ENCODE measurements at regions not wholly inside any gene's neighbourhood (a gene's known extent, or its start where the extent isn't known, plus 50 kb on each side); places are given as distances from the start of the nearest gene placed in this dataset.

DNA sequence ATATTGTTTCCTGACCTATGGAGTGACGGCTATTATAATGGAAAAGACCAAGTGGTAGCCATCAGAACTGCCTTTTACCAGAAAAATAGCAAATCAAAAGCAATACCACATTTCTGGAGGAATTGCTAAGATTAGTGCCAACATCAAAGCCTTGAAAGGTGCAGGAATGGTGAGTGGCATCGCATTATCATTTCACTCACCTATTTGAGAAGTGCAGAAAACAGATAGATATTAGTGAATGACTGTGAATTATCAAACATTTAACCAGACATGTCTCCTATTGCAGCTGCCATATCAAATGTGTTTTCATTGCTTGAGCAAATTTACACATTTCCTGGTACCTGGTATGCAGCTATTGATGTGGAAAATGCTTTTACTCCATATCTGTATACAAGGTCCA lies 1638.1 kb upstream of the PABPC4L start:
- FAIRE-seq (no peak), DNase-seq (ENCODE audit: insufficient read length, low spot score) (no peak)
- no peak for TF ChIP-seq POLR2A (IDR thresholded peaks at IDR 0.05; ENCODE audit: low read depth, low read length)
- TF ChIP-seq POLR2AphosphoS5 (IDR thresholded peaks at IDR 0.05; ENCODE audit: low read depth, low read length), result no peak
- TF ChIP-seq PAX5 (IDR thresholded peaks at IDR 0.05; ENCODE audit: insufficient read depth, low read length, severe bottlenecking), result no peak
- TF ChIP-seq SPI1 (IDR thresholded peaks at IDR 0.05; ENCODE audit: low read depth, low read length), result no peak
- no peak for TF ChIP-seq TAF1 (IDR thresholded peaks at IDR 0.05; ENCODE audit: low read depth, low read length)
- TF ChIP-seq POU2F2 (IDR thresholded peaks at IDR 0.05; ENCODE audit: low read depth, low read length), result no peak

DNA sequence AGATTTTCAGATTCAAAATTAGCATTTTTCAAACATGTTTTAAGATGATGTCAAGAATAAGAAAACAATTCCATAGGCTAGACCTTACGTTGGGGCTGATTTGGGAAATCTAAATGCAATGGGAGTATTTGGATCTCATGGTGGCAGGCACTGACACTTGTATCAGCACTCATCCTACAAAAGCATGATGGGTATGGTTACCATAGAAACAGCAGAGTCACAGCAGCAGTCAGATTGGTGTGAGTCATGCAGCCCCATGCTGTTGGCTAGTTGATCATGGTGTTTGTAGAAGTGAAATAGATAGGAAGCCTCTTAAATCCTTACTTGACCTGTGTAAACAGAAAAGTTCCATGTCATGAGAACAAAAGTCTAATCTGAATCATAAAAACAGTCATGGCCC lies 1637.3 kb upstream of the PABPC4L start:
- no peak for FAIRE-seq
- TF ChIP-seq PAX5 (IDR thresholded peaks at IDR 0.05; ENCODE audit: insufficient read depth, low read length, severe bottlenecking) (no peak), TAF1 (IDR thresholded peaks at IDR 0.05; ENCODE audit: low read depth, low read length) (no peak), POLR2AphosphoS5 (IDR thresholded peaks at IDR 0.05; ENCODE audit: low read depth, low read length) (no peak), POU2F2 (IDR thresholded peaks at IDR 0.05; ENCODE audit: low read depth, low read length) (no peak), SPI1 (IDR thresholded peaks at IDR 0.05; ENCODE audit: low read depth, low read length) (no peak), POLR2A (IDR thresholded peaks at IDR 0.05; ENCODE audit: low read depth, low read length) (no peak)
- DNase-seq (ENCODE audit: insufficient read length, low spot score), result no peak

DNA sequence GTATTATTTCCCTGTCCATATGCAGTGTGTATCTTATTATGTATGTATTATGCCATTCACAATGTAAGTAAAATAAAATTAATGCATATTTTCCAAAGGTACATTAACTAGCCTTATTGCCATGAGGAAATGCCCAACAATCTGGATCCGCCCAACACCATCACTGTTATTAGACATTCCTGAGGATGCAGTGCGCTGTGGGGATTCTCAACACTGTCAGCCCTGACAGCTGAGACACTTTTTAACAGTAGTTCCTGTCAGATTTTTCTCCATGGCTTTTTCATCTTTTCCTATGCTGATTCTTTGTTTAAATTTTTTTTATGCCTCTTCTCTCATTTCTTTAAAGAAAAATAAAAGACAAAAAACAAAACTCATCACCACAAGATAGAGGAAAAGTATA lies 1632.9 kb upstream of the PABPC4L start:
- no peak for FAIRE-seq
- DNase-seq (ENCODE audit: insufficient read length, low spot score), result no peak
- TF ChIP-seq TAF1 (IDR thresholded peaks at IDR 0.05; ENCODE audit: low read depth, low read length) (no peak), SPI1 (IDR thresholded peaks at IDR 0.05; ENCODE audit: low read depth, low read length) (no peak), POLR2A (IDR thresholded peaks at IDR 0.05; ENCODE audit: low read depth, low read length) (no peak), PAX5 (IDR thresholded peaks at IDR 0.05; ENCODE audit: insufficient read depth, low read length, severe bottlenecking) (no peak), POLR2AphosphoS5 (IDR thresholded peaks at IDR 0.05; ENCODE audit: low read depth, low read length) (no peak), POU2F2 (IDR thresholded peaks at IDR 0.05; ENCODE audit: low read depth, low read length) (no peak)

DNA sequence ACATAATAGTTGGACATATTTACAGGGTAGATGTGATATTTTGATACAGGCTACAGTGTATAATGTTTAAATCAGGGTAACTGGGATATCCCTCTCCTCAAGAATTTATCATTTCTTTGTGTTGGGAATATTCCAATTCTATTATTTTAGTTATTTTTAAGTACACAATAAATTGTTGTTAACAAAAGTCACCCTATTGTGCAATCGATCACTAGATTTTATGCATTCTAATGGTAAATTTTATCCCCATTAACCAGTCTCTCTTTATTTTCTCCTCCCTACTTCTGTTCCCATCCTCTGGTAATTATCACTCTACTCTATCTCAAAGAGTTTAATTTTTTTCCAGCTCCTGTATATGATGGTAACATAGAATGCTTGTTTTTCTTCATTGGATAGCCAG lies 1631.9 kb upstream of the PABPC4L start:
- no peak for TF ChIP-seq PAX5 (IDR thresholded peaks at IDR 0.05; ENCODE audit: insufficient read depth, low read length, severe bottlenecking)
- FAIRE-seq, result no peak
- DNase-seq (ENCODE audit: insufficient read length, low spot score), result no peak

DNA sequence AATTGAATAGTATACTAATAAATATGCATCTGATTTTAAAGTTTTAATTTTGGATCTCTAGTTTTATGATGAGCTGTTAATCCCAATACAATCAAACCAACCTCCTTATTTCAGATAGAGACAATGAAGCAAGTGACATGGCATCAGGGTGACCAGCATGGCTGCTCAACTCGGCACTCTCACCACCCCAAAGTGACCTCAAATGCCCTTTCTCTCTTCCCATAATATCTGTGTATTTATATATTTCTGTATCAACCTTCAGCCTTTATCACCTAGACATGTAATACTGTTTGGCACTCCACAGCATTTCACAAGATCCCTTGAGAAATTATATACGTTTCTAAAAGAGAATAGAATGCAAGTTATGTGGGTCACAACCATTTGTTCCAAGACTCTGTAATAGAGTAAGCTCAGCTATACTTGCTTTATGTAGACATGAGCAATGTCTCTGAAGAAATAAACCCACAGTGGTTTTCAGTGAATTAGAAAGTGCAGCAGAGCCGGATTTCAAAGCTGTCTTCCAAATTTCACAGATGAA lies 1623.2 kb upstream of the PABPC4L start:
- TF ChIP-seq TAF1 (IDR thresholded peaks at IDR 0.05; ENCODE audit: low read depth, low read length) (no peak), POU2F2 (IDR thresholded peaks at IDR 0.05; ENCODE audit: low read depth, low read length) (no peak), SPI1 (IDR thresholded peaks at IDR 0.05; ENCODE audit: low read depth, low read length) (no peak), POLR2AphosphoS5 (IDR thresholded peaks at IDR 0.05; ENCODE audit: low read depth, low read length) (no peak), POLR2A (IDR thresholded peaks at IDR 0.05; ENCODE audit: low read depth, low read length) (no peak), PAX5 (IDR thresholded peaks at IDR 0.05; ENCODE audit: insufficient read depth, low read length, severe bottlenecking) (no peak)
- FAIRE-seq (no peak), DNase-seq (ENCODE audit: insufficient read length, low spot score) (no peak)

DNA sequence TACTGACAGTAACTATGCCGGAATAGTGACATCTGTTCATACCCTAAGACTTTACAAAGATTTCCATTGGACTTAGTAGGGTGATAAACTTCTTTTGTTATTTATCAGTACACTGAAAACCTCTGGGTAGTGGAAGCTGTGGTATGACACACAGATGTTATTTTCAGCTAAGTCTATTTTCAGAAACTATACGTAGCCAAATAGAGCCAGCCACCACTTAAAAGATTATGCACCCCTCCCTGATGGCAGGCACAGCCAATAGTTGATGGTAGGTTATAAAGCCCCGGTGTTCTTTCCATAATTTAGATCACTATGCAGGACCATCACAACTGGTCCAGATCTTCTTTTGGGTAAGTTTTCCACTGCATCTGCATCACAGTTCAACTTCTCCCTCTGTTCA lies 1603.2 kb upstream of the PABPC4L start:
- no peak for DNase-seq (ENCODE audit: insufficient read length, low spot score)
- FAIRE-seq, result no peak
- TF ChIP-seq PAX5 (IDR thresholded peaks at IDR 0.05; ENCODE audit: insufficient read depth, low read length, severe bottlenecking), result no peak
- TF ChIP-seq TAF1 (IDR thresholded peaks at IDR 0.05; ENCODE audit: low read depth, low read length), result no peak
- TF ChIP-seq SPI1 (IDR thresholded peaks at IDR 0.05; ENCODE audit: low read depth, low read length), result no peak
- TF ChIP-seq POLR2AphosphoS5 (IDR thresholded peaks at IDR 0.05; ENCODE audit: low read depth, low read length), result no peak
- TF ChIP-seq POLR2A (IDR thresholded peaks at IDR 0.05; ENCODE audit: low read depth, low read length), result no peak
- TF ChIP-seq POU2F2 (IDR thresholded peaks at IDR 0.05; ENCODE audit: low read depth, low read length), result no peak

DNA sequence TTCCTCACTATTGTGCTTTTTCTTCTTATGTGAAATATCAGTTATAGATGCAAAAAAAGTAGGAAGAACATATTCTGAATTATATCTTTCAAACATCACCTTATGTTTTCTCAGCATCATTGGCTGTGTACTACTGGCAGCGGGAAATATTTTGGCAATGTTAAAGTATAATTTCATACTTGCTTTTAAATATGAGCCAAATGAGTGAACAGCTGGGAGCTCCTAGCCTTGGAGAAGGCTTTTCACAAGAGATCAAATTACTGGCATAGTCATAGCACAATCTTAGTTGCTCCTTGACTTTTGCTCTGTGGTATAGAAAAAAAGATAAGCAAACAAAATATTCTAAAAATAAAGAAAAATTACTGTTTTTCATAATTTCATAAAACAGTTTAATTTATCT lies 1575.8 kb upstream of the PABPC4L start:
- FAIRE-seq (no peak), DNase-seq (ENCODE audit: insufficient read length, low spot score) (no peak)
- TF ChIP-seq PAX5 (IDR thresholded peaks at IDR 0.05; ENCODE audit: insufficient read depth, low read length, severe bottlenecking) (no peak), SPI1 (IDR thresholded peaks at IDR 0.05; ENCODE audit: low read depth, low read length) (no peak)

DNA sequence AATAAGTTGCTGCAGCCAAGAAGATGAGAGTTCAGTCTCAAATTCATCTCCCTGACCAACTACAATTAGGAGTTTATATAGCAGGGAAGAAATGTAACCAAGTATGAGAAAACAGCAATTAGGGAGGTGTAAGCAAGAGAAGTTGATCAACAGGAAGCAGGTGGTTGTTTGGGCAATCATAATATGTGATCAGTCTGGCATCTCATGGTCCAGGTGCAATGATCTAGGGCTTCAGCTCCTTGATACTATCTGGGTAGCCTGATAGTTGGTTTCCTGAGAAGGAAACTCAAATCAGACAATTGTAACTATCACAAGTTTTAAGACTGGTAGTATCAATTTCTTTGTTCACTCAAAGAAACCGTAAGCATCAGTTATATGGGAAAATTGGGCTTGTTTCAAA lies 1574.3 kb upstream of the PABPC4L start:
- FAIRE-seq (no peak), DNase-seq (ENCODE audit: insufficient read length, low spot score) (no peak)
- TF ChIP-seq TAF1 (IDR thresholded peaks at IDR 0.05; ENCODE audit: low read depth, low read length), result no peak
- TF ChIP-seq POLR2A (IDR thresholded peaks at IDR 0.05; ENCODE audit: low read depth, low read length), result no peak
- no peak for TF ChIP-seq POLR2AphosphoS5 (IDR thresholded peaks at IDR 0.05; ENCODE audit: low read depth, low read length)
- TF ChIP-seq SPI1 (IDR thresholded peaks at IDR 0.05; ENCODE audit: low read depth, low read length), result no peak
- TF ChIP-seq POU2F2 (IDR thresholded peaks at IDR 0.05; ENCODE audit: low read depth, low read length), result no peak
- TF ChIP-seq PAX5 (IDR thresholded peaks at IDR 0.05; ENCODE audit: insufficient read depth, low read length, severe bottlenecking), result no peak

DNA sequence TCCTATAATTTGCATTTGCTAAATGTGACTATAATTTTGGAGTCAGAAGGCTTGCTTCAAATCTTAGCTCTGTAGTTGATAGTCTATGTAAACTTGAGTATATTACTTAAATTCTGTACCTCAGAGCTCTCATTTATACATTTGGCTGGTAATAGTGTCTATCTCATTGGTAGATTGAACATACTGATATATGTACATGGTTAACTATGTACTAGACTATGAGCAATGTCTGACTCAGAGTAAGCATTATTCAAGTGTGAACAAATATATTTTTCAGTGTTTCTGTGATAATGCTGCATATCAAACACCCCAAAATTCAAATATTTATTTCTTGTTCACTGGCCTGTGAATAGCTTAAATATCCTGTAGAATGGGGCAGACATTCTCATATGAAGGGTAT lies 1568.9 kb upstream of the PABPC4L start:
- FAIRE-seq (peak; percentile 9), DNase-seq (ENCODE audit: insufficient read length, low spot score) (no peak)
- no peak for TF ChIP-seq PAX5 (IDR thresholded peaks at IDR 0.05; ENCODE audit: insufficient read depth, low read length, severe bottlenecking)
- no peak for TF ChIP-seq SPI1 (IDR thresholded peaks at IDR 0.05; ENCODE audit: low read depth, low read length)
- TF ChIP-seq POU2F2 (IDR thresholded peaks at IDR 0.05; ENCODE audit: low read depth, low read length), result no peak
- TF ChIP-seq POLR2AphosphoS5 (IDR thresholded peaks at IDR 0.05; ENCODE audit: low read depth, low read length), result no peak
- no peak for TF ChIP-seq TAF1 (IDR thresholded peaks at IDR 0.05; ENCODE audit: low read depth, low read length)

DNA sequence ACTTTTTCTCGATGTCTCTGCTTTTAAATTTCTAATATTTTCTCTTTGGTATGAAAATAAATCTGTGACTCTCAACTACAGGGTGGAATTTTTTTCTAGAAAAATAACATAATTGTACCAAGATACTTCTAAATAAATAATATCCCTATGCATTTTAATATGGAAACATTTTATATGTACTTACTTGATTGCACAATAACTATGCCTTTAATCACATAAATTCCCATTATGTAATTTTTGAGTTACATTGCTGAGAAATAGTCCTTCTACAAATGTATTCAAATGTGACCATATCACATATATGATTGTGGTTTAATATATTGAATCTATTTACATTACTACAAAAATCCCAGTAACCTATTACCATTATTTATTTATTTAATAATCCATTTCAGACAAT lies 1543.3 kb upstream of the PABPC4L start:
- no peak for DNase-seq (ENCODE audit: insufficient read length, low spot score)
- no peak for FAIRE-seq
- no peak for TF ChIP-seq SPI1 (IDR thresholded peaks at IDR 0.05; ENCODE audit: low read depth, low read length)
- no peak for TF ChIP-seq POLR2AphosphoS5 (IDR thresholded peaks at IDR 0.05; ENCODE audit: low read depth, low read length)
- TF ChIP-seq POU2F2 (IDR thresholded peaks at IDR 0.05; ENCODE audit: low read depth, low read length), result no peak
- TF ChIP-seq POLR2A (IDR thresholded peaks at IDR 0.05; ENCODE audit: low read depth, low read length), result no peak
- no peak for TF ChIP-seq PAX5 (IDR thresholded peaks at IDR 0.05; ENCODE audit: insufficient read depth, low read length, severe bottlenecking)
- TF ChIP-seq TAF1 (IDR thresholded peaks at IDR 0.05; ENCODE audit: low read depth, low read length), result no peak
